ENCODE measurements at regions not wholly inside any gene's neighbourhood (a gene's known extent, or its start where the extent isn't known, plus 50 kb on each side); places are given as distances from the start of the nearest gene placed in this dataset.

GRCh38 chr3:106675451-106675850 lies 701.8 kb upstream of the CCDC54 start:
- CTCF ChIA-PET = no interaction called here
- POLR2A ChIA-PET = no interaction called here
- DNase-seq (ENCODE audit: low read depth, low spot score) = no peak
- no peak overlapping the region for H3K4me3 ChIP-seq (ENCODE audit: low read depth, low read length)
- no peak for TF ChIP-seq CTCF (IDR thresholded peaks at IDR 0.05; ENCODE audit: insufficient read depth, low read length, missing control alignments)

GRCh38 chr3:106678657-106679390 lies 698.4 kb upstream of the CCDC54 start:
- POLR2A ChIA-PET = no interaction called here

GRCh38 chr3:106683953-106684620 lies 693.2 kb upstream of the CCDC54 start:
- no peak for DNase-seq (ENCODE audit: low read depth, low spot score)
- no peak for TF ChIP-seq CTCF (IDR thresholded peaks at IDR 0.05; ENCODE audit: insufficient read depth, low read length, missing control alignments)

More at GRCh38 chr3:106678657-106679390, 698.4 kb upstream of the CCDC54 start:
- no peak for TF ChIP-seq CTCF (IDR thresholded peaks at IDR 0.05; ENCODE audit: insufficient read depth, low read length, missing control alignments)
- CTCF ChIA-PET = no interaction called here
- no peak for DNase-seq (ENCODE audit: low read depth, low spot score)
- H3K4me3 ChIP-seq (ENCODE audit: low read depth, low read length) = no peak overlapping the region

GRCh38 chr3:106685745-106686144 lies 691.5 kb upstream of the CCDC54 start:
- ChIA-PET CTCF (interaction anchor here (0.5 kb wide), 1 partner anchor 1115 kb away, joined by 3 read pairs; no protein-coding TSS in a partner anchor), POLR2A (no interaction called here)
- DNase-seq (ENCODE audit: low read depth, low spot score) = no peak
- no peak overlapping the region for H3K4me3 ChIP-seq (ENCODE audit: low read depth, low read length)
- TF ChIP-seq CTCF (IDR thresholded peaks at IDR 0.05; ENCODE audit: insufficient read depth, low read length, missing control alignments) = no peak

More at GRCh38 chr3:106683953-106684620, 693.2 kb upstream of the CCDC54 start:
- no peak overlapping the region for H3K4me3 ChIP-seq (ENCODE audit: low read depth, low read length)
- ChIA-PET CTCF (no interaction called here), POLR2A (no interaction called here)

- DNase-seq (ENCODE audit: low read depth, low spot score) = no peak
- CTCF ChIA-PET = no interaction called here
- no peak overlapping the region for H3K4me3 ChIP-seq (ENCODE audit: low read depth, low read length)
- no peak for TF ChIP-seq CTCF (IDR thresholded peaks at IDR 0.05; ENCODE audit: insufficient read depth, low read length, missing control alignments)
- POLR2A ChIA-PET = no interaction called here
Measured at GRCh38 chr3:106687905-106688304, 689.3 kb upstream of the CCDC54 start.

- no peak for TF ChIP-seq CTCF (IDR thresholded peaks at IDR 0.05; ENCODE audit: insufficient read depth, low read length, missing control alignments)
- H3K4me3 ChIP-seq (ENCODE audit: low read depth, low read length) = no peak overlapping the region
- ChIA-PET CTCF (no interaction called here), POLR2A (no interaction called here)
- peak; percentile 68 for DNase-seq (ENCODE audit: low read depth, low spot score)
Measured at GRCh38 chr3:106688464-106688863, 688.8 kb upstream of the CCDC54 start.

All from AG04449 (cell line).